Stimulated activated memory B cell treated with anti-CD40 and anti-IgM and Interleukin-4, amounts not matched to agents 10 μg/mL and 1 μg/mL and 100 μg/mL, for 72 hours (primary cell): ENCODE measurements at regions not wholly inside any gene's neighbourhood (a gene's known extent, or its start where the extent isn't known, plus 50 kb on each side); places are given as distances from the start of the nearest gene placed in this dataset.

ENCODE experiments used
- ATAC-seq: fragments of 150-1000 bp; cut with Tn5 transposase; 2 replicates; pipeline ENCODE4 v1.10.0; 2021
- H3K27ac Mint-ChIP-seq: one replicate; pipeline ENCODE4 v1.8.0; 2022; ENCODE audit warnings: mild to moderate bottlenecking, mixed read lengths
- H3K27me3 Mint-ChIP-seq: one replicate; pipeline ENCODE4 v1.8.0; 2022; ENCODE audit warnings: mixed read lengths
- H3K36me3 Mint-ChIP-seq: one replicate; pipeline ENCODE4 v1.8.0; 2022; ENCODE audit warnings: mixed read lengths
- H3K4me1 Mint-ChIP-seq: one replicate; pipeline ENCODE4 v1.8.0; 2022; ENCODE audit warnings: mixed read lengths
- H3K4me3 Mint-ChIP-seq: one replicate; pipeline ENCODE4 v1.8.0; 2022; ENCODE audit warnings: mild to moderate bottlenecking, moderate library complexity, mixed read lengths
- H3K9me3 Mint-ChIP-seq: one replicate; pipeline ENCODE4 v1.8.0; 2022; ENCODE audit warnings: mixed read lengths

DNA sequence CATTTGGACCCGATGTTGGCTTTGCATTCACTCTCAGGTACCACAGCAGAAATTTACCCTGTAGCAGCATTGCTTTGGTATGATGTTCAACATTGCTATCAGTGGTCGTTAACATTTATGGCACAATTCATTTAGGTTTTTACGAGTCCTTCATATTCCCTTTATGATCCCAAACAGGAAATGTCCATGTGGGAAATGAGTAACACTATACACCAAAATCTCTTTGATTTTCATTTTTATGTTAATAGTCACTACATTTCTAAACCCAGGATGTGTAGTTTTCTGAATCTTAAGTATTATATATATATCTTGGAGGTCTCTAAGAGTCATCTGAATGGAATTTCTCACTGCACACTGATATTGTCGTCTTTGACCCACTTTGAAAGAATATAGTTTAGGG, 78.5 kb upstream of the RBMS3 start:
- H3K9me3 Mint-ChIP-seq: no peaks in the 10 kb centered on the region
- ATAC-seq: no peak
- no peaks in the 10 kb centered on the region for H3K4me1 Mint-ChIP-seq
- H3K4me3 Mint-ChIP-seq: no peak overlapping the region
- H3K36me3 Mint-ChIP-seq: no peaks in the 10 kb centered on the region
- no peaks in the 10 kb centered on the region for H3K27me3 Mint-ChIP-seq
- no peak overlapping the region for H3K27ac Mint-ChIP-seq

DNA sequence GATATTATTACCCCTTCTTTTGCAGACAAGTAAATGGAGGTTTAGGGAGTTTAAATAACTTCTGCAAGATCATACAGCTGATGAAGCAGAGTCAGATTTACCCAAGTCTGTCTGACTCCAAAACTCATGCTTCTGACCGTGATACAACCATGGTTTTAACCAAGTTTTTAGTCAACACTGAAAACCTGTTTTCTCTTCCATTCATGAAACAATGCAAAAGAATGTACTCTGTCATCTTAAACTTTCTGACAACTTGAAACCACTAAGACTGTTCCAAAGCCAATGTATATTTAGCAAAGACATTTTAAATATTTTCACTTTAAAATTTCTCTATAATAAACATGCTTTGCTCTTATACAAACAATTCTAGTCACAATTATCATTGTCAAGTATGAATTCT, 77.0 kb upstream of the RBMS3 start:
- no peaks in the 10 kb centered on the region for H3K27me3 Mint-ChIP-seq
- no peaks in the 10 kb centered on the region for H3K4me1 Mint-ChIP-seq
- H3K4me3 Mint-ChIP-seq: no peak overlapping the region
- H3K36me3 Mint-ChIP-seq: no peaks in the 10 kb centered on the region
- no peak overlapping the region for H3K27ac Mint-ChIP-seq
- no peaks in the 10 kb centered on the region for H3K9me3 Mint-ChIP-seq
- no peak for ATAC-seq

DNA sequence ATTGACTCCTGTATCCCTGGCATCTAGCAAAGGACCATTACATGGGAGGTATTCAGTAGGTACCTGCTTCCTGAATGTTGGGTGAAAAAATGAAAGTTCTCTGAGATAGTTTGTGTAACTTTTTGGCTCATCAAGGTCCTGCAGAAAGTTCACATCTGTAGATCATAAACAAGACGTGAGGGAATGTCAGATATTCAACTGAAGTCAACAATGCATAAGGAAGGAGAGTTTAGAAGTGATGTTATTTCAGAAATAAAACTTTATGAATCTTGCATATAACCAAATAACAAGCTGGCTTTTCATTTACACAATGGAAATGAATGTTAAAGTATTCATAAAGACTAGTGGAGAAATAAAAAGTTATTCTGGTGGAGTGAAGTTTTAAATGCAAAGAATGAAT, 73.4 kb upstream of the RBMS3 start:
- no peak overlapping the region for H3K27ac Mint-ChIP-seq
- no peak overlapping the region for H3K4me3 Mint-ChIP-seq
- no peaks in the 10 kb centered on the region for H3K27me3 Mint-ChIP-seq
- H3K9me3 Mint-ChIP-seq: no peaks in the 10 kb centered on the region
- H3K36me3 Mint-ChIP-seq: no peaks in the 10 kb centered on the region
- no peaks in the 10 kb centered on the region for H3K4me1 Mint-ChIP-seq
- no peak for ATAC-seq

DNA sequence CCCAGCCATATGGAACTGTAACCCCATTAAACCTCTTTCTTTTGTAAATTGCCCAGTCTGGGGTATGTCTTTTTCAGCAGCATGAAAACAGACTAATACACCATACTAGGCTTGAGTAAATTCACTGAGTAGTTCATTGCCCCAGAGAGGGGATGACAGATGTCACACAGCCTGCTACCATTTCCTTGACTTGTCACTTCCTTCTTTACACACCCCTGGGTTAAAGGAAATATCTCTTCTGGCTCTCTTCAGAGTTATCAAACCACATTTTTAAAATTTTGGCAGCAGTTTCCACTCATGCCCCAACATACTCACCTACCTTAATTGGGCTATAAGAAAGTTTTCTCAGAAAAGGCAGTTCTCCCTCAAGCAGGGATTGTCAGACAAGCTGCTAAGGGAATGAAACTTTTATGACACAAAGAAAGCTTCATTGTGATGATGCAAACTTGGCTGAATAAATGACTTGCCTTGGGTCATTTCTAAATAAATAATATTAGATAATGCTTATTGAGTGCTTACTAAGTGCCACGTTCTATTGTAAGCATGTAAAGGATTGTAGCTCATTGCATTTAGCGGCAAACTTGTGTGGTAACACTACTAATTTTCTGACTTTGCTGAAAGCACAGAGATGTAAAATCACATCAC, 68.0 kb upstream of the RBMS3 start:
- Mint-ChIP-seq H3K27me3 (no peaks in the 10 kb centered on the region), H3K4me1 (no peaks in the 10 kb centered on the region), H3K9me3 (no peaks in the 10 kb centered on the region), H3K27ac (no peak overlapping the region), H3K36me3 (no peaks in the 10 kb centered on the region), H3K4me3 (no peak overlapping the region)
- ATAC-seq: no peak

DNA sequence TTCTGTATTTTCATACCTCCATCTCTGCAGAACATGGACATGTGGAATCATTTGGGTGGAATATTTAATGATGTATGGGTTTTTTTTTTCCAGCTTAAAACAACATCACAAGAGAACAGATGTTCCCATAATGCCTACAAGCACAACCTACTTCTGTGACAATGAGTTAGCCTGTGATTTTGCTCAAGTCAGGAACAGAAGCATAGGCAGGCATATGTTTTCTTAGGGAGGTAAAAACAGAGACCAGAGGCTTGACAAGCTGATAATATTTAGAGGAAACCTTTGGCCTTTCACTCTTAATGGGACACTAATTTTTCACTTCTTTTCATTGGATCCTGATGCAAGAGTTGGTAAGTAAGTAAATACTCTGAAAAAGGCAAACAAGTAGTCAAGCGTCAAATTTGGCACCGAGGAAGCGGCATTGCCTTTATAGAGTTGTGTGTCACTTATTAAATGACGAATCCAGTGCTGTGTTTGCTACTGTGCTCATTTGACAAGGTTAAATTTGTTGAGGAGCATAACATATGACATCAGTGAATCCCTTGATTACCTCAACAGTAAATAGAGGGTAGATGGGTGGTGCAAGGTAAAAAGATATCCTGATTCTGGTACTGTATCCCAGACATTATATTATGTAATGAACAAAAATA, 66.7 kb upstream of the RBMS3 start:
- Mint-ChIP-seq H3K4me1 (no peaks in the 10 kb centered on the region), H3K27me3 (no peaks in the 10 kb centered on the region), H3K27ac (no peak overlapping the region), H3K4me3 (no peak overlapping the region), H3K9me3 (peaks cover 3% of the 10 kb centered on the region), H3K36me3 (no peaks in the 10 kb centered on the region)
- no peak for ATAC-seq

DNA sequence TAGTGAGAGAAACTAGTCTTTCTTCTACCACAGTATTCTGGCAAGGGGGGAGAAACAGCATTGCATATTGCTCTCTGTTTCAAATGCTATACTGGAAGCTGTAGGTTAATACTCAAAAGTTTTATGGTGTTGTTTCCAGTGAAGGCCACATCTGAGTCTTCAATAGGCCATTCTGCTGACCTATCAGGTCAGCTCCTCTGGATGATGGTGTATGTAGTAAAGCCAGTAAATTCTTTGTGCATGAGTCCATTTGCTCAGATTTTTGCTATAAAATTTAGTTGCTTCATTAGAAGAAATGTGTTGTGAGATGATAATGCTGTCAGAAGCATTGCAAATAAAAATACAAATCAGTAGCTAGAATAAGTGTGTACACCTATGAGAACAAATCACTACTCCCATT, 64.9 kb upstream of the RBMS3 start:
- peaks cover 3% of the 10 kb centered on the region for H3K9me3 Mint-ChIP-seq
- no peaks in the 10 kb centered on the region for H3K36me3 Mint-ChIP-seq
- no peaks in the 10 kb centered on the region for H3K27me3 Mint-ChIP-seq
- no peak overlapping the region for H3K4me3 Mint-ChIP-seq
- no peak for ATAC-seq
- H3K4me1 Mint-ChIP-seq: no peaks in the 10 kb centered on the region
- H3K27ac Mint-ChIP-seq: no peak overlapping the region

DNA sequence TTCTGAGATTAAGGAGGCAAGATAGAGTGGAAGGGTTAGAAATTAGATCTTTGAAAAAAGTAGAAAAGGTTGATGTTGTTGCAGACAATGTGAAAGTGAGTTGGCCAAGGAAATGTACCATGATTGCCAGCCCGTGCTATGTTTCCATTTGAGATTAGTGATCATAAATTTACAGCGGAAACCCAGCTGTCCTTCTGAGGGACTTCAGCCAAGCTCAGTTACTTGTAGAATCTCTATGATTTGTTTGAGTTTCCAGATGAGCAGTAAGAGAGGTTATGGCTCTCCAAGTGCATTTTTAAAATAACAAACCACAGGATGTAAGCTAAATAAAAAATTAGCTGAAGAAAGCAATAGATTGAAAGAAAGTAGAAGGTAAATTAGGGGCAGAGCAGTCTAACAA, 54.2 kb upstream of the RBMS3 start:
- Mint-ChIP-seq H3K4me1 (no peaks in the 10 kb centered on the region), H3K4me3 (no peak overlapping the region), H3K27ac (no peak overlapping the region), H3K36me3 (no peaks in the 10 kb centered on the region), H3K27me3 (no peaks in the 10 kb centered on the region), H3K9me3 (peaks cover 7% of the 10 kb centered on the region)
- ATAC-seq: no peak

DNA sequence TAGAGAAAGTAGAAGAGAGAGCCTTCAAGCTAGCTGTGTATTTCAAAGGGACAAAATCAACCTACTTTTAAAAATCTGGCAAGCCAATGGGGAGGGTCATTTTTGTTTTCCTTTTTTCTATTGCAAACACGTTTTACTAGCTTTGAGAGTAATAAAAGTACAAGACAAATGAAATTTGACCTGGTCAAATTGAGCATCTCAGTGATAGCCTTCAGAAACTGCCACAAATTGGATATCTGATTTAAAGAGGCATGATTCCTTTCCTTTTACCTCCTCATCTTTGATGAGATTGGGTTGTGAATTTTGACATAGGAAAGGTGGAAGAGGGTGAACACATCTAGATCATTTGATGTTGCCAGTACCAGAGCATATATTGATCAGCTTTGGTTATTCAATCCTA, 53.6 kb upstream of the RBMS3 start:
- H3K4me3 Mint-ChIP-seq: no peak overlapping the region

More for the DNA sequence above, 53.6 kb upstream of the RBMS3 start:
- ATAC-seq: no peak
- Mint-ChIP-seq H3K36me3 (no peaks in the 10 kb centered on the region), H3K27ac (no peak overlapping the region), H3K27me3 (no peaks in the 10 kb centered on the region), H3K4me1 (no peaks in the 10 kb centered on the region), H3K9me3 (peaks cover 7% of the 10 kb centered on the region)
